ENCODE measurements at regions not wholly inside any gene's neighbourhood (a gene's known extent, or its start where the extent isn't known, plus 50 kb on each side); places are given as distances from the start of the nearest gene placed in this dataset.

DNA sequence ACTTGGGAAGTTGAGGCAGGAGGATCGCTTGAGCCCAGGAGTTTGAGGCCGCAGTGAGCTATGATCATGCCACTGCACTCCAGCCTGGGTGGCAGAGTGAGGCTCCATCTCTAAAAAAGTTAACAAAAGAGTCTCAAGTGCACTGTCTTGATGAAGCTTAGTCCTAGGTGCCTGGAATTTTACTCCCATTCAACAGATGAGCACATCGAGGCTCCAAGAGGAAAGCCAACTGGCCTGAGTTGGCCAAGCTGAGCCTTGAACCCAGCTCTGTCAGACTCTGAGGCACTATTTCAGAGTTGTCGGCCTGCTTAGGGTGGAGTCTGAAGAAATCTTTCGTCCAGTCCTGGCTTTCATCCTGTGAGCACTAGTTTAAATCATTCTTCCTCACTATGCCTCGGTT is 98.1 kb upstream of the MAP1LC3B2 start:
- no peak for DNase-seq

DNA sequence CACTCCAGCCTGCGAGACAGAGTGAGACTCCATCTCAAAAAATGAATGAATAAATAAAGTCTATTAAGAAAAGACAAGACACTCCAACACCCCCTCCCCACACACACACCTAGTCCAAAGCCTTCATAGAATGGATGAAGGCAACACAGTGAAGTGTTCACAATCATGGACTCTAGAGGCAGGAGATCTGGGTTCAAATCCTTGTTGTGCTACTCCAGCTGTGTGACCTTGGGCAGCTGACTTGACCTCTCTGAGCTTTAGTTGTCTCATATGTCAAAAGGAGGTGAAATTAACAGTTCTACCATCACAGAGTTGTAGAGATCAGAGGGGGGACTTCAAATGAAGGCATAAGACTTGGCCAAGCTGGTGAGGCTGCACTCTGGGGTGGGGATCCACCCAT is 95.8 kb upstream of the MAP1LC3B2 start:
- DNase-seq: no peak

DNA sequence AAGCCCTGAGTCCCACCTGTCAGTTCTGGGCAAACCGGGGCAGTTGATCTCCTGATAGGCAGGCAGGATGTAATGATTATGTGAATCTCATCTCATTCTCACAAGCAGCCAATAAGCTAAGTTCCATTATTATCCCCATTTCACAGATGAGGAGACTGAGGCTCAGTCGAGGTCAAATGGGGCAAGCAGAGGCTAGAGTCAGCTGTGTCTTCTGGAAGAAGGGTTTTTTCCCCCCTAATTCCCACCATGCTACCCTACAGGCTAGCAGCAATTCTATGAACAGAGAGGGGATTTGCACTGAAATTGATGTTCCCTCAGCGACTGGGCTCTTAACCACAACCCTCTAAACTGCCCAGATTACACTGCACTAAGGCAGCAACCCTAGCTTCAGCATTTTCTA is 93.8 kb upstream of the MAP1LC3B2 start:
- no peak for DNase-seq

DNA sequence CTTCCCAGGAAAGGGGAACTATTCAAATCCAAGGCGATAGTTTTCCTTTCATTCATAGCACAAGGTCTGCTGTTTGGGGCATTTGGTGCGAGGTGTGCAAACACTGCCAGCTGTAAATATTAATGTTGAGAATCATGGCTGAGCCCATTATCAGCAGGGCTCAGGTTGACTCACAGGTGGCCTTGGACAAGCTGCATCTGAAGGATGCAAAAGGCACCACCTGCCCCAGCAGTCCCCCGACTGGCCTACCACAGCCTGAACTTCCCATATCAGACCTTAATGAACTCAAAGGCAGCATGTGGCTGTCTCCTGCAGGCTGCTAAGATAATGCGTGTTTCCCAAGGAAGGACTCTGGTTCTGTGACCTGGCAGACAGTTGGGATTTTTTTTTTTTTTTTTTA is 93.3 kb upstream of the MAP1LC3B2 start:
- no peak for DNase-seq

DNA sequence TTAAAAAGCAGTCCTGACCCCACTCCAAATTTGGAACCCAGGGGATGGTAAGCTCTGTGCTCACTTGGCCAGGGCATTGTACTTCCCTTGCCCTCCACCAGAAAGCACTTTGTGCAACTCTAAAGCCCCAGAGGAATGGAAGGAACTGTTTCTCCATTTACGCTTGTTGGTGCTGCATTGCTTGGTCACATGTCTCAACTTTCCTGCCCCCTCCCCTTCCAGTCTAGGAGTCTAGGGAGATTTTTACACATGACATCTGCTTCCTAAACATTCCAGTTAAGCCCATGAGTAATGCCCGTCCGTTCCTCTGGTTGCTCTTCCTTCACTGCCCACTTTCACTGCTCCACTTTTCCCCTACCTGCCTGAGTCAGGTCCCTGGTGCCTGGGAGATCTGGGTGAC is 92.6 kb upstream of the MAP1LC3B2 start:
- DNase-seq: no peak

DNA sequence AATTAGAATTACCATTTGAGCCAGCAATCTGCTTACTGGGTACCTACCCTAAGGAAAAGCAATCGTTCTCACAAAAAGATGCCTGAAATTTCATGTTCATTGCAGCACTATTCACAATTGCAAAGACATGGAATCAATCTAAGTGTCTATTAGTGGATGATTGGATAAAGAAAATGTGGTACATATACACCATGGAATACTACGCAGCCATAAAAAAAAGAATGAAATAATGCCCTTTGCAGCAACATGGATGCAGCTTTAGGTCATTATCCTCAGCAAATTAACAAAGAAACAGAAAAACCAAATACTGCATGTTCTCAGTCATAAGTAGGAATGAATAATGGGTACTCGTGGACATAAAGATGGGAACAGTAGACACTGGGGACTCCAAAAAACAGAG is 89.8 kb upstream of the MAP1LC3B2 start:
- no peak for DNase-seq

DNA sequence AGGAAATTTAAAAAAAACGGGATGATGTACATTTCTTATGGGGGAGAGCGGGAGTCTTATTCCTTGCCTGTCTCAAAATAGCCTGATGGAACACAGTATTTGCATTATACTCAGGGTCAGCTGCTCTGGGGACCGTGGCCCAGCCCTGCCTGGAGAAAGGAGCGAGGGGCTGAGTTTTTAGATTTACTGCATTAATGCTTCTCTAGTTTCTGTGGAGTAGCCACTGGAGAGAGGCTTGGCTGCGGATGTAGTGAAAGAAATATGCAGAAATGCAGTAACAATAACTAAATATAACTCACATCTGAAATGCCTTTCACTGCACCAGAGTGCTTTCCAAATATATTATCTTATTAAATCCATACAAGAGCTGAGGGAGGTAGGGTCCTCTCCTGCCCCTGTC is 87.6 kb upstream of the MAP1LC3B2 start:
- no peak for DNase-seq

DNA sequence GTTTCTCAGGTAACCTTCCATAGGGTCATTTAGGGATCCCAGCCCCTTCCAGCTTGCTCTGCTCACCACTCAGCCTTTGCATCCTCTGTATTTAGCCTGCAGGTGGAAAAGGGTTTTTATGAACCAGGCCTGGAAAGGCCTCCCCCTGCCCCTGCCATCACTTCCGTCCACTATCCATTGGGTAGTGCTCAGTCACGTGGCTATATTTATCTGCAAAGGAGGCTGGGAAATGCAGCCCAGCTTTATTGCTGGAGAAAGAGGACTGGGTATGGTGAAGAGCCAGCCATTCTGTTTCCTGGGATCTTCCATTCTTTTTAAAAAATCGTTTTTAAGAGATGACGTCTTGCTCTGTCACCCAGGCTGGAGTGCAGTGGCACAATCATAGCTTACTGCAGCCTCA is 87.0 kb upstream of the MAP1LC3B2 start:
- DNase-seq: no peak

DNA sequence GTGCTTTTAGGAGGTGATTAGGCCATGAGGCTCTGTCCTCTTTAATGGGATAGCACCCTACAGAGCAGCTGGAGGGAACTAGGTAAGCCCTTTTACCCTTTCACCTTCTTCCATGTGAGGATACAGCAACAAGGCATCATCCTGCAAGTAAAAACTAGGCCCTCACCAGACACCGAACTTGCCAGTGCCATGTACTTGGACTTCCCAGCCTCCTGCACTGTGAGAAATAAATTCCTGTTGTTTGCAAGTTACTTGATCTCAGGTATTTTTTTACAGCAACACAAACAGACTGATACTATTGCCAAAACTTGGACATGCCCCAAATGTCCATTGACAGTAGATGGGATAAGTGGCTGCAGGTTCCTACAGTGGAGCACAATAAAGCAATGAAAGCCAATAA is 85.8 kb upstream of the MAP1LC3B2 start:
- DNase-seq: no peak

DNA sequence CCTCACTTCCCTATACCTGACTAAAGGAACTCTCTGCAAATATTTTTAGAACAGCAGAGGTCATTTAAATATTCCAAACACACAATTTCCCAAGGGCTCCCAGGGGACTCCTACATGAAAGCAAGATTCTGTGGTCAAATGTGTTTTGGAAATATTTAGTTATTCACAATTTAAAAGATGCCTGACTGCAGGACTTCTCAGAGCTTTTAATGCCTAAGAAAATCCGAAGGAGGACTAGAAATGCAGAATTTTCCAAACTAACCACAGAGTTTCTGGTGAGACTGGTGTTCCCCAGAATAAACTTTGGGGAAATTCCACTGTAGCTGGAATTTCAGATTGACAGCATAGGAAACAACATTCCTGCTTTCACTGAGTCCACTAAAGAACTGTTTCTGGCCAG is 84.8 kb upstream of the MAP1LC3B2 start:
- no peak for DNase-seq

DNA sequence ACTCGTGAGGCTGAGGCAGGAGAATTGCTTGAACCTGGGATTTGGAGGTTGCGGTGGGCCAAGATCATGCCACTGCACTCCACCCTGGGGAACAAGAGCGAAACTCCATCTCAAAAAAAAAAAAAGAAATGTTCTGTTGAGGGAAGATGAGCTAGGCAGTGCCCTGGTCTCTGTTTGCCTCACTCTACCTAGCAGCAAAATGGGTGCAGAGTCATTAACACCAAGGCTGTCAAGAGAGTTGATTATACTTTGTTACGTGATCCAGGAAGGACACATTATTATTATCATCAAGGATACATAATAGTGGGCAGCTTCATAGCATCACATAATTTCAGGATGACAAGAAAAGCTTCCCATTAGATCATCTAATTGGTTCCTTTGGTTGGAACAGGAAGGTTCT is 84.3 kb upstream of the MAP1LC3B2 start:
- DNase-seq: no peak

DNA sequence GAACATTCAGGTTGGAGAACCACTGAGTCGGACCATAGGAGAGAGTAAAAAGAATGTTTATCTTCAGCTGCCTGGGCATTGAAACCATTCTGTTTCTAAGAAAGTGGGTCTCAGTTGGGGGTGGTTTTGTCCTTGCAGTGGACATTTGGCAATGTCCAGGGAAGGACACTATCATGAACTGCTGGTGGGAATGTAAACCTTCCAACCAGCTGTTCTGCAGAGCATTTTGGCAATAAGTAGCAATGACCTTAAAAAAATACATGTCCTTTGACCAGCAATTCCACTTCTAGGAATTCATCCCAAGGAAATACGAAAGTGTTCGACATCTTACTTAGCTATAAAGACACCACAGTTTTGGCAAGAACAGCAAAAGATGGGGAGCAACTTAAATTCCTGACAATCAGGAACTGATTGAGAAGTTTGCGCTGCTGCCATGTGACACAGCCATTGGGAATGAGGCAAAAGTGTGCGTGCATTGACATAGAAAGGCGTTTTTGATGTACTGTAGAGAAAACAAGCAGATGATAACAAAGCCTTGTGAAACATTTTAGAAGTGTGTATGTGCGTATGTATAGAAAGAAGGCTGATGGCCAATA is 82.9 kb upstream of the MAP1LC3B2 start:
- no peak for DNase-seq

DNA sequence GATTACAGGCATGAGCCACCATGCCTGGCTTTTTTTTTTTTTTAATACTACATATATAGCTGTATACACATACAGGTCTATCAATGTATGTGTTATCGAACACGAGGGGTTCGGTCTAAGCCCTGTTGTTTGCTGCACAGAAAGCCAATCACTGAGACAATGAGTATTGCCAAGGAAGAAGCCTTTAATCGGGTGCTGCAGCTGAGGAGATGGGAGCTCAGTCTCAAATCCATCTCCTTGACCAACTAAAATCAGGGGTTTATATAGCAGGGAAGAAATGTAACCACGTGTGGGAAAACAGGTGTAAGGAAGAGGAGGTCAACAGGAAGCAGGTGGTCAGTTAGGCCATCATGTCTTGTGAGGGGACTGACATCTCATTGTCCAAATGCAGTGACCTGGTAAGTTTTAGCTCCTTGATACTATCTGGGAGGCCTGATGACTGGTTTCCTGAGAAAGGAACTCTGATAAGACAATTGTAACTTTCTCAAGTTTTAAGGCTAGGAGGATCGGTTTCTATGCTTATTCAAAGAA is 80.9 kb upstream of the MAP1LC3B2 start:
- DNase-seq: no peak

DNA sequence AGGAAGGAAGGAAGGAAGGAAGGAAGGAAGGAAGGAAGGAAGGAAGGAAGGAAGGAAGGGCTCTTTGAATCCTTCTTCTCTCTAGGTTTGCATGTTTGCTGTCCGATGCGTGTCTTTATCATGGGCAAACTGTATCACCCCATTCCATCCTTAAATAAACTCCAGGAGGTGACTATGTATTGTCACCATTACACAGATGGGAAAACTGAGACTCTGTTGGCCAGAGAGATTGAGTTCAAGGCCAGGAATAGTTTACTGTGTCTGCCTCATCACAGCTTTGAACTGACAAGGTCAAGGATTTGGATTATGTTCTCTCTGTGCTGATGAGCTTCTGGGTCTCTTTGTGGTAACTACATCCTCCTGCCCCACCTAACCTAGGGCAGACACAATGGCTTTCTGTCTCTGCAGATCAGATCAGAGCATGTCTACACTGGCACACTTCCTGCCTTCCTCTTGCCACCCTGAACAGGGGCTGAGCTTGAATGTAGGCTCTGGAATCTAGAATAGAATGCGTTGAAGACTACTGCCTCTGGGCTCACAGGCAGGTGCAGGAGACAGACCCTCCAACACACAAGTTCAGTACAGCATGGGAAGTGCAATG is 78.9 kb upstream of the MAP1LC3B2 start:
- DNase-seq: no peak

DNA sequence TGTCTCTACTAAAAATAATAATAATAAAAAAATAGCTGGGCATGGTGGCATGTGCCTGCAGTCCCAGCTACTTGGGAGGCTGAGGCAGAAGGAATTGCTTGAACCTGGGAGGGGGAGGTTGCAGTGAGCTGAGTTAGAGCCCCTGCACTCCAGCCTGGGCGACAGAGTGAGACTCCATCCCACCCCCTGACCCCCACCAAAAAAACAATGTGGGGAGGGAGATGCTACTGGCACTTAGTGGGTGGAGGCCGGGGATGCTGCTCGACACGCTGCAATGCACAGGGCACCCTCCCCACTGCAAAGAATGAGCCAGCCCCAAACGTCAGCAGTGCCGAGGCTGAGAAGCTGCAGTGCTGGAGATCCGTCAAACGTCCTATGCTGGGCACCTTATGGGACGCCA is 77.5 kb upstream of the MAP1LC3B2 start:
- DNase-seq: no peak

DNA sequence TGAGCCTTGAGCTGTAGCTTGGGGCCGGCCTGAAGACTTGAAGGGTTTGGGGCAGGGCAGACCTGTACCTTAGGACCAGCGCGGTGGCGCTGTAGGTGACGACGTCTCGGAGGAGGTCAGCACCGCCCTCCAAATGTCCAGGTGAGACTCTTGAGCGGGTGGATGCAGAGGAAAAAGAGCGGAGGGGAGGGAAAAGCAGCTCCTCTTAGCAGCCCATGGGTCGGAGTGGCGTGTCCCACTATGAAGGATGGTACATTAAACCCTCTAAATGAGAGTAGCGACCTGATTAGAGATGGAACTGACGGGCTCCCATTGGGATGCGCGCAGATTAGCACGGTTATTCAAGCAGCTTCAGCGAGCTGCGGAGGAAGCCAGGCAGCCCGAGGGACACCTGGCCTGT is 77.0 kb upstream of the MAP1LC3B2 start:
- no peak for DNase-seq

DNA sequence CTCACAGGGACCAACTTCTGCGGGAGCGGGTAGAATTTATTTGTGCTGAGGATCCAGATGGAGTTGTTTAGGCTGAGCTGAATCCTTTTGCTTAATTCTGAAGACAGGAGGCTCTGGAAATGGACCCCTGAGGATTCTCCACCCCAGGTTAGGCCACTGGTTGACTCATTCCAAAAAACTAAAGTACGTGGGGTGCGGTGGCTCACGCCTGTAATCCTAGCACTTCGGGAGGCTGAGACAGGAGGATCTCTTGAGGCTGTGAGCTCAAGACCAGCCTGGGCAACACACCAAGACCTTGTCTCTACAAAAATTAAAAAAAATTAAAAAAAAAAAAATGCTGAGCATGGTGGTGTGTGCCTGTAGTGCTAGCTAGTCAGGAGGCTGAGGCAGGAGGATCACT is 76.3 kb upstream of the MAP1LC3B2 start:
- DNase-seq: no peak

DNA sequence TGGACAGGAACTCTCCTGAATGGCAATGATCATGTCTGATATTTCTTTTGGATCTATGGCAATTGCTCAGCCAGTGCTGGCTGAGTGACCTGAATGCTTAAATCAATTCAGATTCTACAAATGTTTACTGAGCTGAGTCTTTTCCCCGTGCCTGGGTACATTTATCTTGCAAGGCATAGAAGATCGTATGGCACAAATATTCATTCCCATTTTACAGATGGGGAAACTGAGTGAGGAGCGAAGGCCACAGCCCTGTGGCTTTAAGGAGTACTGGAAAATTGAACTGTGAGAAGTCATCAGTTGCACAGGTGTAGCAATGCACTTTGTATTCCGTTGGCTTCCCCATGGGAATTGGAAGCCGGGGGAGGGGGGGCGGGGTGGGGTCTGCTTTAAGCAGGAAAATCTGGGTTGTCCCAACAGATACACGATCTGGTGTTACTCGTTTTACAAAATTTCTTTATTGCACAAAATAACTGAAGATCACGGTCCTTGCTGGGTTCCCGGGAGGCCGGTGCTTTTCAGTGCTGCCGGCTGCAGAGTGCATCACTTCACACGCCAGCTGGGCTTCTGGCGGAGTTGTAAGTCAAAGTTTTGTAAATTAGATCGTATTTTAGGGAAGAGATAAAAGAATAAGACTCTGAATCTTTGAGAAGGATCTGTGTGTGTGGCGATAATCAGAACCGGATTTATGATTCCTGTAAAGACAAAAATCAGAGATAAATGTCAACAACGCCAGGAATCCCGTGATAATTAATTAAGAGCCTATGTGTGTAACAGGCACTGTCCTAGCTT is 75.0 kb upstream of the MAP1LC3B2 start:
- no peak for DNase-seq

DNA sequence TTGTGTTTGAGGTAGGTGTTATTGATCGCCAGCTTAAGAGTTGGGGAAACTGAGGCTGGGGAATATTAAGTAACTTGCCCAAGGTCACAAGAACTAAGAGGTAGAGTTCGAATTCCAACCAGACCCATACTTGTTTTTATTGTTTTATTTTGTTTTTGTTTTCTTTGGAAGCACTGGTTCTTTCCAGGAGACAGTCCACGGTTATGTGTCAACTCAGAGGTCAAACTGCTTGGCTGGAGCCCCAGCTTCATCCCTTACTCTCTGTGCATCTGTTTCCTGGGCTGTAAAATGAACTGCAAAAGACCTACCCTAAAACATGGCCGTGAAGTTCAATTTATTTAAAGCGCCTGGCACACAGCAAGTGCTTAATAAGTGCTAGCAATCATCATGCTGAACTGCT is 74.4 kb upstream of the MAP1LC3B2 start:
- no peak for DNase-seq

DNA sequence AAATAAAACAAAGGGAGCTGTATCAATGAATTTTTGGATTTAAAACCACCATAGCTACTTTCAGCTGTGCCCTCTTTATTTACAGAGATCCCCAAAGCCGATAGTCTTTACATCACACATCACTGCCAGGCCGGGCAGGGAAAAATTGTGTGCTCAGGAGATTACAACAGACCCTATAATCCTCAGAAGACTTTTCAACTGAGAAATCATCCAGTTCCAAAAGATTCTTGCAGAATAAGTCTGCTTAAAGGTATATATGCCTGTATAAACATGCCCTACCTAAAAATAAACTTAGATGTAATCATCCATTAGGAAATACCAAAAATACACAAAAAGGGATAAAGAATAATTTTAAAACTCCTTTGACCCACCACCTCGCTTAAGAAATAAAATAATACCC is 70.1 kb upstream of the MAP1LC3B2 start:
- no peak for DNase-seq

DNA sequence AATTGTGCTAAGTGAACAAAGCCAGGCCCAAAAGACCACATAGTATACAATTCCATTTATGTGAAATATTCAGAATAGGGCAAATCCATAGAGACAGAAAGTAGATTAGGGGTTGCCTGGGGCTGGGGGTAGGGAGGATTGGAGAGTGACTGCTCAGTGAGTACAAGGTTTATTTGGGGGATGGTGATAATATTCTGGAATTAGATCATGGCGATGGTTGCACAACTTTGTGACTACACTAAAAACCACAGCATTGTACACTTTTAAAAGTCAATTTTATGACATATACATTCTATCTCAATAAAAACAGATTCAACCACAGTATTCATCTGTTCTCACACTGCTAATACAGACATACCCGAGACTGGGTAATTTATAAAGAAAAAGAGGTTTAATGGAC is 68.7 kb upstream of the MAP1LC3B2 start:
- DNase-seq: no peak

DNA sequence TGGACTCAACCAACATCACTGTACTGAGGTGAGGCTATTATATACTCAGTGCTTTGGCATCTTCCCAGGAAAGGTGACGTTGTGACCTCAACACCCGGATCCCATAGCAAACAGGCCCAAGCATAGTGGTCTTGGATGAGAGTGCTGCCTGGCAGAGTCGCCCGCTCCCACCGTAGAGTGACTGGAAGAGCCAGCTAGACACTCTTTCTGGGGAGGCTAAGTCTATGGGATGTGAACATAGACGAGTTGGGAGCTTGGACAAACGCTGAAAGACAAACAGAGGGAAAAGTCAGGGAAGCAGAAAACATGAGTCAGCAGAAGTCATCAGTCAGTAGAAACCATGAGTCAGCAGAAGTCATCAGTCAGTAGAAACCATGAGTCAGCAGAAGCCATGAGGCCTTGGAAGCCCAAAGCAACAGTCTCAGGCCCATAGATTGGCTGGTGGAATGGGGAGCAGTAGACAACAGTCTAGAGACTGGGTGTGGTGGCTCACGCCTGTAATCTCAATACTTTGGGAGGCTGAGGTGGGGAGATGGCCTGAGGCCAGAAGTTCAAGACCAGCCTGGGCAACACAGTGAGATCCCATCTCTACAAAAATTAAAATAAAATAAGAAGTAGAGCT is 66.4 kb upstream of the MAP1LC3B2 start:
- DNase-seq: no peak

DNA sequence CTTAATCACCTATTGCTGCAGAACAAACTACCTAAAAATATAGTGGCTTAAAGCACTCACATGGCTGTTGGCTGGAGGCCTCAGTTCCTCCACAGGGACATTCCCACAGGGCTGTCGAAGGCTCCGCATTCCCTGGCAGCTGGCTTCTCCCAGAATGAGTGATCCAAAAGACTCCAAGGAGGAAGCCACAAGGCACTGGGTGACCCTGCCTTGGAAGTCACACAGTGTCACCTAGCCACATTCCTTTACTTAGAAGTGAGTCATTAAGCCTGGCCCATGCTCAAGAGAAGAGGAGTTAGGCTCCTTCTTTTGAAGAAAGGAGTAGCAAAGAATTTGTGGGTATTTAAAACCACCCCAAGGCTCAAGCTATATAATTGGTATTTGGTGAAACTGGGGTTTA is 63.9 kb upstream of the MAP1LC3B2 start:
- DNase-seq: no peak

DNA sequence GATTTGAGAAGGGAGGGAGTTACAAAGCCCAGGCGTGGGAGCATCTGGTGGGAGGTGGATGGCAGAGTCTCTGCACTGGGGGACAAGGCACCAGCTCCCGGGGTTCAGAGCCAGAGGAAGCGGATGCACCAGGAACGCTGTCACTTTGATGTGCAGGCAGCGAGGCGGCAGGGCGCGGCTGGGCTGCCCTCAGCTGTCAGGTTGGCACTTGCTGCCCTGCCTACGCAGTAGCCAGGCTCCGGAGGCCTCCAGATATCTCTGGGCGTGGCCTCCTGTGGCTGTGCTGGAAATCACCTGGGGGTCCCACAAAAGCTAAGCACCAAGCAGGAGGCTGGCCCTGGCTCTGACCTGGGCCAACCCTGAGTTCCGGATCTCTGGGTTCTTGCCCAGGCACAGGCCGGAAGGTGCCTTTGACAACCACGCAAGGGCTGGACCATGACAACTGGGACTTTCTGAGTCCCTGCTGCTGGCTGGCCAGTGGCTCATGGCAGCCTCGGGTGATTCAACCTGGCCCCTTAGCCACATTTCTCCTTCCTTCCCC is 62.1 kb upstream of the MAP1LC3B2 start:
- DNase-seq: no peak

Data from eye (tissue), 1 donor.